Sciatic nerve (tissue), 2 donors: ENCODE measurements at regions not wholly inside any gene's neighbourhood (a gene's known extent, or its start where the extent isn't known, plus 50 kb on each side); places are given as distances from the start of the nearest gene placed in this dataset.

Experiments used
- ATAC-seq: fragments of 200-7000 bp; cut with Tn5 transposase; one replicate; pipeline ENCODE4 v1.9.1; 2020; ENCODE audit warnings: mild to moderate bottlenecking, moderate library complexity
- DNase-seq: peaks from one replicate; pipeline ENCODE4 v3.0.0-alpha.2; 2020; ENCODE audit warnings: low spot score
- intact Hi-C: fragments of 100-400 bp; cut with DNase I; formaldehyde crosslinking; loops from one replicate; pipeline ENCODE4 v1.14.2; 2022
- donor health status: DM: no; HTN: no; CAD: no.
- donor health status: DM: no; HTN: no; CAD: no.

DNA sequence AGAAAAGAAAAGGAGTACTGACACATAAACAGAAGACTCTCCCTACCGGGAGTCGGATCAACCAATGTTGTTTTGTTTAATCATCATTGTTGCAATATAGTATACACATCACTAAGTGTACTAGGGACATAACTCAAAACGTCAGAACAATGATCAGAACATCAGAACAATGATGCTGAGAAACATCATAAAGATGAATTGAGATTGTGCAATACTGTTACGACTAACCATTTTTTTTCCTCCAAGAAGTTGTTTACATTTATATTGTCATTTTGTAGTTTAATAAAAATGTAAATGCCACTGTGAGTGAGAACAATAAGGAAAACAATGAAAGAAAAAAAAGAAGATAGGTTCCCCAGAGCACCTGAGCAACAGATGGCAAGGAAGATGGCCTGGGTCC is 663.1 kb upstream of the PCDH15 start:
- intact Hi-C loops, result no loop called here
- no peak for DNase-seq
- no peak for ATAC-seq

DNA sequence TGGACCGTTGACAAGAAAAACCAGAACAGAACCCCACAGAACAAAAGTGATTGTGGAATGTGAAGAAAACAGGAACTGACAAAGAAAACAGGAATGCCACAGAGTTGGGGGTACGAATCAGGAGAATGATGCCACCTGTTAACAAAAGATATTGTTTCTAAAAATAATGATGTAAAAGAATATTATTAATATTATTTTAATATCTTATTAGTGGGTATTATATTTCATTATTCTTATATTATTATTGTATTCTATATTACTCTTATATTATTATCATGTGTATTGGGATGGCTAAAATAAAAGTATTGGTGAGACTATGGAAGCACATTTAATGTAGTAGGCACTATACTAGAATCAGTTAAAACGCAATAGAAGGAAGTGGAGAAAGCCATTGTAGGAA is 659.0 kb upstream of the PCDH15 start:
- intact Hi-C loops, result no loop called here
- ATAC-seq (no peak), DNase-seq (no peak)

DNA sequence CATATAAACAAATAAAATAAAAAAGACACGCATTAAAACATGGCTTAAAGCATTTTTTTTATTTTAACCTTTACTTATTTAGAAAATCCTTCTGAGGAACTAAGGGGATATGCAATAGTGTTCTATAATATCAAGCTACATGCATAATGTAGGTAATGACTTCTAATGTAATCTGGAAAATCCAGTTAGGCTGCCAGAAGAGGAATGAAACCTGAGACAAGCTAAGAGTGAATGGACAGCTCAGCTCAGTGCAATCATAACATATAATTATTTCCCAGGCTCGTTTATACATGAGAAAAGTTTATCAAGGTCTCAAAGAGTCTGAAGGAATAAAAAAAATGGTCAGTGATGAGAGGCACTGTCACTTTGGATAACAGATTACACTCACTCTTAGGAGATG is 649.0 kb upstream of the PCDH15 start:
- ATAC-seq (no peak), DNase-seq (no peak)
- intact Hi-C loops, result no loop called here

DNA sequence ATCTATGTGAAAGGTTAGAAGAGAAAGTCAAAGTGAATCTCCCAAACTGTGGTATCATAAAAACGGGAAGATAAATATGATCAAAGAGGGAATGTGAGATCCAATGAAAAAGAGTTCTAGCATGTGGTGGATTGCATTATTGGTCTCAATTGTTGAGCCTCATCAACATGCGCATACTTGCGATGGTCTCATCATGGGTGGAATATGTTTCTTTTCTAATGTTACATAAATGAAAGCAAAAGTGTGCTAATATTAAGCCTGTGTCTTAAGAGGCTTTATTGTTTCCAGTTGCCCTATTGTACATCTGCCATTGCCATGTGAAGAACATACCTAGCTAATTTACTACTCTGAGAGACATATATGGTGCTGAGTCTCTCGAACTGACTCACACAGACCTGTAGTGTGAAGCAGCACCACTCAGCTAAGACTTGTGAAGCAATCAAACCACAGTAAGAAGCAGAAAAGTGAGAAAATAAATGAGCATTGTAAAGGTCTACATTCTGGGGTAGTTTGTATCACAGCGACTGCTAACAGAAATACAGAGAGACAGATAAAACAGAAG is 645.5 kb upstream of the PCDH15 start:
- intact Hi-C loops, result no loop called here
- ATAC-seq (no peak), DNase-seq (no peak)

DNA sequence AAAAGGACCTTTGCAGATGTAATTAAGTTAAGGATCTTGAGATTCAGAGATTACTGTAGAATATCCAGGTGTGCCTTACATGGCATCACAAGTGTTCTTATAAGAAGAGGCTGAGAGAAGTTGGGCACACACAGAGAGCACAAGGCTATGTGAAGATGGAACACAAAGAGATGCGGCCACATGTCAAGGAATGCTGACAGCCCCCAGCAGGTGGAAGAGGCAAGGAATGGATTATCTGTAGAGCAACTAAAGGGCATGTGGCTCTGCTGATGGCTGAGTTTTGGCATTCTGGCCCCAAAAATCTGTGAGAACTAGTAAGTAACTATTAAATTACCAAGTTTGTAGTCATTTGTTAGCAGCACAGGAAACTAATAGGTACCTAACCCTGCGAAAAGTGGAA is 640.7 kb upstream of the PCDH15 start:
- no peak for DNase-seq
- intact Hi-C loops, result no loop called here
- no peak for ATAC-seq

DNA sequence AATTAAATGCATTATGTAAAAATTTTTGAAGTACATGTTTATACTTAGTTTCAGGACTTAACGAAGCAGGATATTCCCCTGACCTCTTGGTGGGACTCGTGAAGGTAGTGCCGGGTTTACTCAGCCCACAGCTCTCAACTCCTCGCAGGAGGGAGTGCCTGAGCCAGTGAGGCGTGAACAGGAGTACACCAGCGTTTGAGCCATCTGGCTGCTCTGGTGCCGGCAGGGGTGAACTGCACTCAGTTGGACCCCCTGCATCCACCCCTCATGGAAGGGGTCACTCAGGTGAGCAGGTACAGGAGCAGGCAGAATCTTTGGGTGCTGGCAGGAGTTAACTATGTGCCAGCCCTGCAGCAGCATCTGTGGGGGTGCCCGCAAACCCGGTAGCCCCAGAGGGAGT is 625.1 kb upstream of the PCDH15 start:
- no peak for DNase-seq
- intact Hi-C loops, result no loop called here
- ATAC-seq, result no peak

DNA sequence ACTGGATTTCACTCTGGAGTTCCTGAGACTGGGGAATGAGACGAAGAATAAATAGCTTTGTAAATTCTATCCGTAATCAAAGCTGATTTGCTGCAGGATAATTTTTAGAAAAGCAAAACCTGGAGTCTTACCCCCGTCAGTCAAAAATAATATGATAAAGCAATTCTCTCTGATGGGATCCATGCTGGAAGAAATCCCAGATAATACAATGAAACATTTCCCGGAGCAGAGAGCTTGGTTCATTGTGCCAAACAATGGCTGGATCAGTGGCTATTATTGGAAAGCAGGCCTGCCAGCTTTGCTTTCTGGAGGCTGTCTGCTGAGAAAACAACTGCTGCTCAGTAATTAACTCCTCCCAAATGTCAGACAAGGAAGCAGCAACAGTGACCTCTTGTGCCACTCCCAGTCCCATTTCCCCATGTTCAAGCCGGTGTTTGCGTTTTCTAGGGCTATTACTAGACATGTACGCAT is 609.4 kb upstream of the PCDH15 start:
- intact Hi-C loops, result no loop called here
- ATAC-seq, result peak; percentile 34

DNA sequence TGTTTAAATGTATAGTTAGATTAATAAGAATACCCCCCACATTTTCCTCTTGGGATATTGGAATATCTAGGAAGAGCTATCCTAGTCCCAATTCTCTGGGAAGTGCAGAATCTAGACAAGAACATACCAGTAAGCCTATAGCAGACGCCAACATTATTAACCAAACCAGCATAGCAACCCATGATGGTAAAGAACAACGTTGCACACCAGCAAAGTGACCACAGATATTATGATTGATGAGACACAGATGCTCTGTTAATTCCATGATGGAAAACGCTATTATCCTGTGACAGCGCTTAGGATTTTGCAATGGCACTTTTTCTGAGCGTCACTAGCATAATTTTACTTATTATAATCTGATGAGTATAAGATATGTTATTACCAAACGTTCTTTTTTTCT is 603.1 kb upstream of the PCDH15 start:
- intact Hi-C loops, result no loop called here
- ATAC-seq, result no peak

More for the DNA sequence above, 609.4 kb upstream of the PCDH15 start:
- DNase-seq, result peak; percentile 44

DNA sequence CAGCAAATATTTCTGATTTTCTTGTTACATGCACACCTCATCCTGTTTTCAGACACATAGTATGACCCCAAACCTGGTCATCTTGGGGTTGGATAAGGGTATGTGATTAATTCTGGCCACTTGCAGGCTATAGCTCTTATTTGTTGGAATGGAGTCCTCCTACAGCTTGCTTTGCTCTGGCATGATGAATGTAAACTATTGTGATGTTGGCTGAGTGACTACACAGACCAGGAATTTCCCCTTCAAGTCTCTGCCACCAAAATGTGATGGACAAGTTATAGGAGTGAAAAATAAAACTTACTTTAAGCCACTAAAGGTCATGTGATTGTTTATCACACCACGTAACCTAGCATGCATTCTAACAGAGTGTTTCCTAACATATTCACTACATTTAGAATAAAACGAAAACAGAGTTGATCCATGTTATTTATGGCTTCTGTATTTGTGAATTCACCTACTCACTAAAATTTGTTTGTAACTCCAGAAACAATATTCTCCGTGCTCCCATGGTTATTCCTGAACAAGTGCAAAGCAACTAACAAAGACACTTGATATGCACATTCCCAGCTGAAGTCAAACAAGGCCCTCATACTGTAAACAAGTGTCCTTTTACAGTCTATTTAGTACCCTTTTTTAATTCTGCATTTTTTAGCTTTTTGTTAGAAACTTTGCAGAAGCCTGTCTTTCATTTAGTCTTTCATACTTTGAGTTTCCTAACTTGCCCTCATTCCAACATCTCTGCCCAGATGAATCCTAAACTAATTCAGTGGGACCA is 599.2 kb upstream of the PCDH15 start:
- DNase-seq (no peak), ATAC-seq (peak; percentile 30)
- intact Hi-C loops, result no loop called here

More for the DNA sequence above, 603.1 kb upstream of the PCDH15 start:
- DNase-seq, result no peak

DNA sequence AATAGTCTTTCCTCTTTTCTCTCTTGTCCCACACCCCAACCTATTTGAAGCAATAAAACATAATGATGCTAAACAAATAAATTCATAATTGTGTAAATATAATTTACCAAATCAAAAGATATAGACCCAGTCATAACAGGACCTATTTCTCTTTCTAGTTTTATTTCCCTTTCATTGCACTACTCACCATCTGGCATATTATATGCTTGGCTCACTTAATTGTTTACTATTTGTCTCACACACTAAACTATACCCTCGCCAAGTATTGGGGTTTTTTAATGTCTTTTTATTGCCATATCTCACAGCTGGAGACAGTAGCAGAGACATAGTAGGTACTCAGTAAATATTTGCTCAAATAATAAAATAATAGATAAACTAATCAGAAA is 597.5 kb upstream of the PCDH15 start:
- ATAC-seq (no peak), DNase-seq (no peak)

DNA sequence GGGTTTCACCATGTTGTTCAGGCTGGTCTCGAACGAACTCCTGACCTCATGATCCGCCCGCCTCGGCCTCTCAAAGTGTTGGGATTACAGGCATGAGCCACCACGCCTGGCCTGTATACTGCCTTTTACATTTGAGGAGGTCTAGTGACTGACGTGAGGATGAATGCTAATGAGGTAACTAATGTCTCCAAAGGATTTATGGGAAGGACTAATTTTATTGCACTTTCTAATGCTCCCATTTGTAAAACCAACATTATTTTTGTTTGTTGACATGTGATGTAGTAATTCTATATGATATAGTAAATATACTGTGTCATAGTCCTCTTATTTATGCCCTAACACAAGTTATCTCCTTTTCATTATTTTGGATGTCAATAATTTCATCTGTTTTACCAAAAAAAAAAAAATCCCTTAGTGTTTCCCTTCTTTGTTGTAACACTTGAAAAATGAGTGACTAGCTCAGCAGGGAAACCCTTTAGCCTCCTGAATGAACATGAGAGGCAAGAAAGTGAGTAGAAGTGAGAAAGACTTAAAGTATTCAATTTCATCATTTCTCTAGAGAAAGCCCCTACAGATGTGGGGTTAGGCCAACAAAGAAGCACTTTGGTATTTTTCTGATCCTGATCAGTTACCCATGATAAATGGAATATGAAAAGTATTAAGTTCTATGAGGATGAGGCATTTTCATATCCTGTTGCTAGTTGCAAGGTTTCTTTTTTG is 596.9 kb upstream of the PCDH15 start:
- intact Hi-C loops, result no loop called here
- DNase-seq, result no peak
- ATAC-seq, result no peak

More for the DNA sequence above, 597.5 kb upstream of the PCDH15 start:
- intact Hi-C loops, result no loop called here

DNA sequence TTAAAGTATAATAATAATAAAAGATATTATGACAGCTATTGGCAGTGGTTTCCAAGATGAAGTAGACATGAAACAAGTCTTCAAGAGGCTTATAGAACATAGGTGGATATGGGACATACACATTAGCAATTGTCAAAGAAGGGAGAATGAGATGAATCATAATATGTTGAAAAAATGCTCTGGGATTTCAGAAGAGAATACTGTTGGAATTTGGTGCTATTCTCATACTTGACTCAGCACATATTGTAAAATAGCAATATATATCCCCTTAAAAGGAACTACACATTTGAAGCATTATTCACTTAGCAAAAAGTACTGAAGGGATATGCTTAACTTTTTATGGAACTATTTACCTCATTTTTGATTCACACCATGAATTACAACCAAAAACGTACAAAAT is 577.2 kb upstream of the PCDH15 start:
- no peak for ATAC-seq
- DNase-seq, result no peak
- intact Hi-C loops, result no loop called here

DNA sequence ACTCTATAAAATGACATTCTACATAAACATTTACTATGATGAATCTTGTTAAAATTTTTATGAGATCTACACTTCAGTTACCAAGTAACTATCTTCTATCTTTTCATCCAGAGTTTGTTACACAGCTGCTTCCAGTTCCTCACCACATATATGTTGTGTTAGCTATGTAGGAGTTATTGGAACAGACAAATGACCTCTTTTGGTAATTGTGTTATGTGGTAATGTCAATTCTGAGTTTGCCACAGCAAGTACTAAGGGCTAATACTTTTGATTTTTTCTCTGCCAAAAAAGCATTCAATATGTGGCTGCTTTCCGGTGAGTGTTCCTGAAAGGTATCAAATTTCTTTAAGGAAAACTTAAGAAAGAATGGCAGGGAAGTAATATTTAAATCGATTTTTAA is 573.9 kb upstream of the PCDH15 start:
- no peak for DNase-seq
- ATAC-seq, result no peak
- intact Hi-C loops, result no loop called here

DNA sequence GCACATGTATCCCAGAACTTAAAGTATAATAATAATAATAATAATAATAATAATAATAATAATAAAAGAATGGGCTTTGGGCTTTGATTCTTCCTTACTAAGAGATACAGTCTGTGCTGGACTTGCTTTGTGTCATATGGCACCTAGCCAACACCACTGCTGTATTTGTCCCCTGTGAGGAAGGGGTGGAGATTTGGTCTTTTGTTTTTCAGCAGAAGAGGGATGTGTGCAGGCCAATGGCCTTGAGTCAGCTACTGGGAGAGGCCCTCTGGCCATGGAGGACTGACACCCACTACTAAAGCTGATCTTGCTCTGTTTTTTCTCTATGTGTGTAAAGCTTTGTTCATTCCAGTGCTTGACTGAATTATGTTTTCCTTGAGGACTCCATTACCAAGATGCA is 573.0 kb upstream of the PCDH15 start:
- ATAC-seq, result no peak
- intact Hi-C loops, result no loop called here

DNA sequence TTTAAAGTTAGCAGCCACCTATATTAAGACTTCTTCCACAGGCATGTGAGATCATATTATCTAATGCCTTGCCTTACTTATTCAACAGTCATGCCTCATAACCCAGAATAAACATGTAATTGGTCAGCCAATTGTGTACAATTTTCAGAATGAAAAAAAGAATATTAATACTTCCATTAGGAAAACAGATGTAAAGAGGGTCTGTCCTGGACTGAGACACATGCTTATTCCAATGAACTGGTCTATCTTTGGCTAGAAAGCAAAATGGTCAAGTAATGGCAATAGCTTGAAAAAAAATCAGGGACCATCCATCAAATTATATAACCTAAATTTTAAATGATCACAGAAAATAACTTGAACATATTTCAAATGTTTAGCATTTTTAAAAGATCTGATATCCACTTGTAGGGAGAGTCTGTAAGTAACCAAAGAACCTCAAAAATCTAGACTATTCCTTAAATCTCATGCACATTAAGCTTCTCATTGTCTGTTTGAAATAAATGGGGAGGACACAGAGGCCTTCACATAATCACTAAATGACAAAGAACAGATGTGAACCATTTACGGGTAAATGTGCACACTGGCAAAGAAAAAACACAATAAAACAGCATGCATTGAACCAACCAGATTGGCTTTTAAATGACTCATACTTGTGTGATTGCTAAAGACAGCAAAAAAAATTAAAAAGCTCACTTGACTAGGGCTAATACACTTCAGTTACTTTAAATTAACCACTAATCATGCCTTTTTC is 568.8 kb upstream of the PCDH15 start:
- no peak for DNase-seq
- intact Hi-C loops, result no loop called here
- ATAC-seq, result no peak

More for the DNA sequence above, 573.0 kb upstream of the PCDH15 start:
- DNase-seq, result no peak

DNA sequence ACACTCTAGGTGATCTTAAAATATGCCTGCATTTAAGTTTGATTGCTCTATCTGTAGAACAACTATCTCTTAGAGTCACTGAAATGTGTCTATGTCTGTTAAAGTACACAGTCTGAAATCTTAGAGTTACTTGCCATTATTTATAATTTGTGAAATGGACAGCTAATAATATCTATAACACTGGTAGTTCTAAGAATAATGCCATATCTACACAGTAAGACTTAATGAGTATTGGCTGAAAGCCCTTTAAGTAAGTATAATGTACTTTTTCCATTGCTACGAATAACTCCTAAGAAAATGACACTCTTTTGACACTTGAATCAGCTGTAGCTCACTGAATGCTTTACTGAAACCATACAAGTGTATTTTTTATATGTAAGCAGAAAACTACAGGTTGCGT is 567.4 kb upstream of the PCDH15 start:
- intact Hi-C loops, result no loop called here
- DNase-seq (no peak), ATAC-seq (no peak)

DNA sequence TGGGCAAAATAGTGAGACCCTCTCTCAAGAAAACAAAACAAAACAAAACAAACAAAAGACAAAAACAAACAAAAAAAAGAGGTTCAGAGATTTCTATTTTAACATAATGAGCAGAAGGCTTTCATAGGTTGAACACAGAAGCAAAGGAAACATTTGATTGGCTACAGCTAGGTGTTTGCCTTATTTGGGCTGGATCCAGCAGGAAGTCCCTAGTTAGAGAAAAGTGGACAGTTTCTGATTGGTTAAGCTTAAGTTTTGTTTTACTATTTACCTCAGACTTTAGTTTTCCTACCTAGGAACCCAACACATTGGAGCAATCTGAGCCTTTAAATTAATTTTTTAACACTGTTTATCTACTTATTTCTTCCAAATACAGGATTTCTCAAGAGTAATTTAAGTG is 566.5 kb upstream of the PCDH15 start:
- intact Hi-C loops, result no loop called here
- DNase-seq, result no peak
- ATAC-seq, result no peak

DNA sequence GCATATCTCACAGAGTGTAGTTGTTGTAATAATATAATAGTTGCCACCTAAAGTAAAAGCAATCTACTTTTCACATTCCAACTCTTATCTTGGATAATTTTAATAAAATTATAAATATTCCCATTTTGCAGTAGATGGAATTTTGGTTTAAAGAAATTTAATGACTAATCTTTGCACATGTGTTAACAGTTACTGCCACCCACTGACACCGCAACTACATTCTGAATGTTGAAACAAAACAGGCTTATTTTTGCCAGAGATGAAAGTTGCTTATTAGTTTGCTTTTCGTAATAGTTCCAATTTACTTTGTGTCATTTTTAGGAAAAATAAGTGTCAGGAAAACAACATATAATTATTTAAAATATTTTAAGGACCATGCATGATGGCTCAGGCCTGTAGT is 557.5 kb upstream of the PCDH15 start:
- ATAC-seq (no peak), DNase-seq (no peak)
- intact Hi-C loops, result no loop called here

DNA sequence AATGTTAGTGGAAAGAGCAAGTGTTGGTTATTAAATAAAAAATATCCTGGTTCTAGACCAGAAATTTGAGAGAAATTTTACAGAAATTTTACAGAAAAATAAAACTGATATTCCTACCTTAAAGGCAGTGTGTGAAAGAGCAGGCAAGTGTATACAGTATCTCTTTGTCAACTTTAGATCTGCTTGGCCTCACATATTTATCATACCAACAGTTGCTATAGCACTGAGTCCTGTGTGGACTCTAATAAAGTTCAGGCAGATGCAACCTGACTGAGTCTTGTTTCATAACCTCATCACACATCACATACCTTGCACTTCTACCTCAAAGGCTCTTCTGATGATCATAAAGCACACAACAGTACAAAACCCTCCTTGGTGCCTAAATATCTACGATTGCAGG is 552.4 kb upstream of the PCDH15 start:
- DNase-seq, result no peak
- no peak for ATAC-seq
- intact Hi-C loops, result no loop called here

DNA sequence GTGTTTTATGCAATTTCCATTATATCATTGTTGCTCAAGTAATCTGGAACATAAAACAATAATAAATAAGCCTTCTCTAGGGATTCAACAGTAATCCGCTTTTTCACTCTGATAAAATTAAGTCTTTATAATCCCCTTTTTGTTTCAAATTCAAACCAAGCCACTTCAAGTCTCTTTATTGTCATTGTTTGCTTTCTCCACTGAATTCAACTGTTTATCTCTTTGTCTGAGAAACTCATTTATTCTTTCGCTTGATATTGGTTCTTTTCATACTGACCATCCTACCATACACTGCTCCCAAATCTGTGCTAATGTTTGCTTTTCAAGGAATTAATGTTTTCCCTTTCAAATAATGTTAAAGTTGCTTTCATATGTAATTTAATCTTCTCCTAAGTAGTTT is 550.4 kb upstream of the PCDH15 start:
- ATAC-seq (no peak), DNase-seq (no peak)
- intact Hi-C loops, result no loop called here
